ENCODE measurements at regions not wholly inside any gene's neighbourhood (a gene's known extent, or its start where the extent isn't known, plus 50 kb on each side); places are given as distances from the start of the nearest gene placed in this dataset.
"Not testable (repeated sequence)": the region's sequence is repeated elsewhere in the genome, so short reads cannot be mapped to it uniquely, and the experiment has no call there.

GRCh38 chr4:12028258-12028657 lies 599.6 kb upstream of the HS3ST1 start:
- no peak overlapping the region for H3K27ac ChIP-seq
- no peaks in the 10 kb centered on the region for H3K4me1 ChIP-seq (replicated peaks in 1 of 2)
- H3K36me3 ChIP-seq (replicated peaks in 1 of 2) = no peaks in the 10 kb centered on the region
- intact Hi-C loops (cut with DNase I) = no loop called here
- no peak for TF ChIP-seq CTCF (IDR thresholded peaks at IDR 0.05)
- no peak for TF ChIP-seq POLR2A (IDR thresholded peaks at IDR 0.05)
- 76 to 82% (median 80%) methylated on average over 5 of the region's 5 CpGs for WGBS, 4 donors
- DNase-seq = no peak
- no peak overlapping the region for H3K4me3 ChIP-seq
- no peaks in the 10 kb centered on the region for H3K27me3 ChIP-seq
- H3K9me3 ChIP-seq (replicated peaks in 1 of 3) = no peaks in the 10 kb centered on the region

- Histone ChIP-seq H3K4me3 (no peak overlapping the region), H3K27me3 (no peaks in the 10 kb centered on the region), H3K27ac (no peak overlapping the region), H3K36me3 (replicated peaks in 1 of 2) (no peaks in the 10 kb centered on the region), H3K9me3 (replicated peaks in 1 of 3) (no peaks in the 10 kb centered on the region), H3K4me1 (replicated peaks in 1 of 2) (no peaks in the 10 kb centered on the region)
- WGBS, 4 donors = 90 to 93% (median 92%) methylated on average over 2 of the region's 2 CpGs
- intact Hi-C loops (cut with DNase I) = no loop called here
- no peak for TF ChIP-seq POLR2A (IDR thresholded peaks at IDR 0.05)
- TF ChIP-seq CTCF (IDR thresholded peaks at IDR 0.05) = no peak
- no peak for DNase-seq
Observed at GRCh38 chr4:12022409-12022808, 593.7 kb upstream of the HS3ST1 start.

- TF ChIP-seq POLR2A (IDR thresholded peaks at IDR 0.05) (no peak), CTCF (IDR thresholded peaks at IDR 0.05) (no peak)
- 81 to 90% (median 89%) methylated on average over 1 of the region's 1 CpG for WGBS, 4 donors
- no peaks in the 10 kb centered on the region for H3K36me3 ChIP-seq (replicated peaks in 1 of 2)
Observed at GRCh38 chr4:12016729-12017128, 588.0 kb upstream of the HS3ST1 start.

GRCh38 chr4:12005471-12005870 lies 576.8 kb upstream of the HS3ST1 start:
- no peaks in the 10 kb centered on the region for H3K36me3 ChIP-seq (replicated peaks in 1 of 2)
- H3K4me1 ChIP-seq (replicated peaks in 1 of 2) = no peaks in the 10 kb centered on the region
- no peak overlapping the region for H3K4me3 ChIP-seq
- intact Hi-C loops (cut with DNase I) = no loop called here
- H3K27ac ChIP-seq = no peak overlapping the region
- DNase-seq = no peak
- no peaks in the 10 kb centered on the region for H3K27me3 ChIP-seq
- TF ChIP-seq POLR2A (IDR thresholded peaks at IDR 0.05) (no peak), CTCF (IDR thresholded peaks at IDR 0.05) (no peak)
- H3K9me3 ChIP-seq (replicated peaks in 1 of 3) = no peaks in the 10 kb centered on the region

More at GRCh38 chr4:12016729-12017128, 588.0 kb upstream of the HS3ST1 start:
- DNase-seq = no peak
- Histone ChIP-seq H3K27me3 (no peaks in the 10 kb centered on the region), H3K27ac (no peak overlapping the region), H3K4me3 (no peak overlapping the region), H3K4me1 (replicated peaks in 1 of 2) (no peaks in the 10 kb centered on the region), H3K9me3 (replicated peaks in 1 of 3) (no peaks in the 10 kb centered on the region)
- intact Hi-C loops (cut with DNase I) = no loop called here

- H3K36me3 ChIP-seq (replicated peaks in 1 of 2); H3K9me3 ChIP-seq (replicated peaks in 1 of 3); intact Hi-C loops (cut with DNase I); DNase-seq; H3K4me1 ChIP-seq (replicated peaks in 1 of 2); H3K27ac ChIP-seq; H3K4me3 ChIP-seq; H3K27me3 ChIP-seq: not testable (repeated sequence)
- WGBS, 4 donors = 83 to 90% (median 89%) methylated on average over 5 of the region's 5 CpGs
Observed at GRCh38 chr4:11996581-11996980, 567.9 kb upstream of the HS3ST1 start.
